ENCODE measurements at regions not wholly inside any gene's neighbourhood (a gene's known extent, or its start where the extent isn't known, plus 50 kb on each side); places are given as distances from the start of the nearest gene placed in this dataset.

DNA sequence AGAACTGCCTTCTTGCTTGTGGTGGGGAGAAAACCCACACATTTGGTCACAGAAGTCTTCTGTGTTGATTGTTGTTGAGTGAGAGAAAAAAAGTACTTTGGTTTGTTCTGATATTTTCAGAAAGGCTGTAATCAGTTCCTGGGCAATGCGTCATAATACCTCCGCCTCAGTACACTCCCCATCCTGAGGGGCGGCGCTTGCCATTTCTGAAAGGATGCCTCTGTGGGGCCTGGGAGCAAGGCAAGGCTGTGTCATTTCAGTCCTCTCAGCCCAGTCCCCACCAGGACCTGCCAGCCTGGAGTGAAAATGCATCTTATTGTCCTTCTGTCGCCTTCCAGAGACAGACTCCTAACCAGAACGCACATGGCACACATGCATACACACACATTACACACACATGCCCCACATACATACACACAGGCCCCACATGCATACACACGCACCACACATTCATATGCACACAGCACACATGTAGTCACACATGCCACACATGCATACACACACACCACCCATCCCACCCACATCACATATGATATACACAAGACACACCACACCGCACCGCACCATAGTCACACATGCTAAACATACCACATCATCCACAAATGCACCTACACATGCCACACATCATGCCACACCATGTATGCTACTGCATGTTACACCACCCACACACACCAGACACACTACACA, 90.0 kb downstream of the CXCL12 start:
- TF ChIP-seq CTCF (IDR thresholded peaks at IDR 0.05) (no peak), POLR2A (IDR thresholded peaks at IDR 0.05) (no peak), EP300 (IDR thresholded peaks at IDR 0.05; ENCODE audit: low read depth) (no peak)

Data from transverse colon (tissue), 3 donors.